OCI-LY3 (cell line): ENCODE measurements at regions not wholly inside any gene's neighbourhood (a gene's known extent, or its start where the extent isn't known, plus 50 kb on each side); places are given as distances from the start of the nearest gene placed in this dataset.

ENCODE experiments used
- EZH2phosphoT487 ChIP-seq: fragments of 200-600 bp; shearing (Covaris generic); IDR thresholded peaks from 2 replicates; pipeline ENCODE4 v1.6.1; 2018; ENCODE audit warnings: antibody characterized with exemption, mixed run types, low read depth
- TF ChIP-seq, protein P1 (sequence below): fragments of 200-600, 300-600 bp; sonication (generic); IDR thresholded peaks from 2 replicates; pipeline ENCODE4 v1.5.1; 2014; ENCODE audit warnings: antibody characterized with exemption, low read length, low read depth

GRCh38 chrX:15913146-15913545 lies 58.5 kb upstream of the AP1S2 start:
- TF ChIP-seq, protein P1, sequence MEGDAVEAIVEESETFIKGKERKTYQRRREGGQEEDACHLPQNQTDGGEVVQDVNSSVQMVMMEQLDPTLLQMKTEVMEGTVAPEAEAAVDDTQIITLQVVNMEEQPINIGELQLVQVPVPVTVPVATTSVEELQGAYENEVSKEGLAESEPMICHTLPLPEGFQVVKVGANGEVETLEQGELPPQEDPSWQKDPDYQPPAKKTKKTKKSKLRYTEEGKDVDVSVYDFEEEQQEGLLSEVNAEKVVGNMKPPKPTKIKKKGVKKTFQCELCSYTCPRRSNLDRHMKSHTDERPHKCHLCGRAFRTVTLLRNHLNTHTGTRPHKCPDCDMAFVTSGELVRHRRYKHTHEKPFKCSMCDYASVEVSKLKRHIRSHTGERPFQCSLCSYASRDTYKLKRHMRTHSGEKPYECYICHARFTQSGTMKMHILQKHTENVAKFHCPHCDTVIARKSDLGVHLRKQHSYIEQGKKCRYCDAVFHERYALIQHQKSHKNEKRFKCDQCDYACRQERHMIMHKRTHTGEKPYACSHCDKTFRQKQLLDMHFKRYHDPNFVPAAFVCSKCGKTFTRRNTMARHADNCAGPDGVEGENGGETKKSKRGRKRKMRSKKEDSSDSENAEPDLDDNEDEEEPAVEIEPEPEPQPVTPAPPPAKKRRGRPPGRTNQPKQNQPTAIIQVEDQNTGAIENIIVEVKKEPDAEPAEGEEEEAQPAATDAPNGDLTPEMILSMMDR = no peak
- TF ChIP-seq EZH2phosphoT487 = no peak
